ENCODE measurements at regions not wholly inside any gene's neighbourhood (a gene's known extent, or its start where the extent isn't known, plus 50 kb on each side); places are given as distances from the start of the nearest gene placed in this dataset.
A peak's percentile ranks its signal among the peaks of the same experiment; 100 is the strongest.

DNA sequence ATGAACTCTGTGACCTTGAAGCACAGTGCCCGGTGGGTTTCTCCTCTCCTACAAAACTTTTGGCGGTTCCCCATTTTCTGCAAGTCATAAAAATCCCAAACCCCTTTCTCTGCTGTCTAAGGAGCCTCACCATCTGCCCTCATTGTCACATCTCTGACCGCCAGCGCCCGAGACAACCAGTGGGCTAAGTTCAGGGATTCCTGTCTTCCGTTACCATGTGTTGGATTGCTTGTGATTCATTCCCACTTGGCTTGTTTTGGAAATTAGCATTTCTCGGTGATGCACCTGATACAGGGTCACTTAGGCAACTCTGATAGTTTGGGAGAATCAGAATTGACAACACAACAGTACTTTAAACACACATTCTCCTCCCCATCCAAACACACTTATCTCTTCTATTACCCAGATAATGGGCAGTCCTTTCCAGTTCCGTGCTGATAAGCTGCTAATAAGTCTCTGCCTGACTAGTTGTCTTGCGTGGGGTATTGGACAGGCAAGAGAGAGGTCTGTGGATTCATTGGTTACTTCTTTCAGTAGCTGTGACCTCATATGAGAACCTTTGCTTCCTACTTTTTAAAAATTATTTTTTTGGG is 70.0 kb upstream of the KLF4 start:
- Mint-ChIP-seq H3K9me3 (no peaks in the 10 kb centered on the region), H3K27me3 (ENCODE audit: low read depth) (no peaks in the 10 kb centered on the region), H3K4me3 (no peak overlapping the region), H3K27ac (ENCODE audit: unreplicated experiment) (no peak overlapping the region), H3K4me1 (no peaks in the 10 kb centered on the region), H3K36me3 (ENCODE audit: low read depth) (no peaks in the 10 kb centered on the region)
- TF ChIP-seq, protein P1, sequence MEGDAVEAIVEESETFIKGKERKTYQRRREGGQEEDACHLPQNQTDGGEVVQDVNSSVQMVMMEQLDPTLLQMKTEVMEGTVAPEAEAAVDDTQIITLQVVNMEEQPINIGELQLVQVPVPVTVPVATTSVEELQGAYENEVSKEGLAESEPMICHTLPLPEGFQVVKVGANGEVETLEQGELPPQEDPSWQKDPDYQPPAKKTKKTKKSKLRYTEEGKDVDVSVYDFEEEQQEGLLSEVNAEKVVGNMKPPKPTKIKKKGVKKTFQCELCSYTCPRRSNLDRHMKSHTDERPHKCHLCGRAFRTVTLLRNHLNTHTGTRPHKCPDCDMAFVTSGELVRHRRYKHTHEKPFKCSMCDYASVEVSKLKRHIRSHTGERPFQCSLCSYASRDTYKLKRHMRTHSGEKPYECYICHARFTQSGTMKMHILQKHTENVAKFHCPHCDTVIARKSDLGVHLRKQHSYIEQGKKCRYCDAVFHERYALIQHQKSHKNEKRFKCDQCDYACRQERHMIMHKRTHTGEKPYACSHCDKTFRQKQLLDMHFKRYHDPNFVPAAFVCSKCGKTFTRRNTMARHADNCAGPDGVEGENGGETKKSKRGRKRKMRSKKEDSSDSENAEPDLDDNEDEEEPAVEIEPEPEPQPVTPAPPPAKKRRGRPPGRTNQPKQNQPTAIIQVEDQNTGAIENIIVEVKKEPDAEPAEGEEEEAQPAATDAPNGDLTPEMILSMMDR (conservative IDR thresholded peaks at IDR 0.05) = no peak
- no peak for DNase-seq (ENCODE audit: low read depth, low spot score)

DNA sequence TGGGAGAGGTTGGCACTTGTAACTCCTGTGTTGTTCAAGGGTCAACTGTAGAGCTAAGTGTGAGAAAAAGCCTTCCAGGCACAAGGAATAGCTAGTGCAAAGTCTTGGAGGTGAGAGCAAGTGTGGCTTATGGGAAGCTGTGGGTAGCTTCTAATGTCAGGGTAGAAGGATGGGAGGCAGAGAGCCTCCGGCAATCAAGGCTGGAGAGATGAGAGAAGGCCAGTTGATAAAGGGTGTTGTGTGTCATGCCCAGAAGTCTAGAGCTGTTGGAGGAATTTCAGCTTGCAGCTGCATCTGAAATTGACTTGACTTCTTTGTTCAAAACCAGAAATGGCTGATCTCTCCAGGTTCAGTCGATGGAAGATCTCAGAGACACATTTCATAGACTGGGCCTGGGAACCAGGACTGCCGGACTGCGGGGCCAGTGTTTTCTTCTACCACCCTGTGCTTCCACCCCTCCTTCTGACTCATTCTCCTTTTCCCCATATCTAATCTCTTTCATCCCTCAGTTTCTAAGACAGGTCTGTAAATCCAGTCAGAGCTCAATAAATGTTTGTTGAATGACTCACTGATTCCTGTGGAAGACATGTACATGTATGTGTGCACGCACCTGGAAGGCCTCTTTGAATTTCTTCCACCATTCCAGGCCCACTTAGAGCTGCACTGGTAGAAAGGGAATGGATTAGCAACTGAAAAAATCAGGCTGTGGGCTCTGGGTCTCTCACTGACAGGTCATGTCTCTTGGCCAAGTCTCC is 67.8 kb upstream of the KLF4 start:
- TF ChIP-seq, protein P1 (conservative IDR thresholded peaks at IDR 0.05) = no peak
- H3K36me3 Mint-ChIP-seq (ENCODE audit: low read depth) = no peaks in the 10 kb centered on the region
- no peaks in the 10 kb centered on the region for H3K9me3 Mint-ChIP-seq
- no peak overlapping the region for H3K27ac Mint-ChIP-seq (ENCODE audit: unreplicated experiment)
- H3K4me3 Mint-ChIP-seq = no peak overlapping the region
- H3K27me3 Mint-ChIP-seq (ENCODE audit: low read depth) = no peaks in the 10 kb centered on the region
- no peaks in the 10 kb centered on the region for H3K4me1 Mint-ChIP-seq
- DNase-seq (ENCODE audit: low read depth, low spot score) = no peak

DNA sequence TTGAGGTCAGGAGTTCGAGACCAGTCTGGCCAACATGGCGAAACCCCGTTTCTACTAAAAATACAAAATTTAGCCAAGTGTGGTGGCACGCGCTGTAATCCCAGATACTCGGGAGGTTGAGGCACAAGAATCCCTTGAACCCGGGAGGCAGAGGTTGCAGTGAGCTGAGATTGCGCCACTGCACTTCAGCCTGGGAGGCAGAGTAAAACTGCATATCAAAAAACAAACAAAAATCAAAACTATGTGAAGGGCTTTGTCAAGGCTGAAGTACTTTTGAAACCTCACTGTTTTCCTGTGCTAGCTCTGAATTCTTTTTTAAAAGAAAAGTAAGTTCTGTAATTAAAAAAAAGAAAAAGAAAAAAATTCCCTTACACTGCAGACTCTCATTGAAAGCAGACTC is 65.1 kb upstream of the KLF4 start:
- no peaks in the 10 kb centered on the region for H3K4me1 Mint-ChIP-seq
- TF ChIP-seq, protein P1 (conservative IDR thresholded peaks at IDR 0.05) = no peak
- no peak for DNase-seq (ENCODE audit: low read depth, low spot score)
- H3K27me3 Mint-ChIP-seq (ENCODE audit: low read depth) = no peaks in the 10 kb centered on the region
- H3K27ac Mint-ChIP-seq (ENCODE audit: unreplicated experiment) = no peak overlapping the region
- H3K4me3 Mint-ChIP-seq = no peak overlapping the region
- H3K9me3 Mint-ChIP-seq = no peaks in the 10 kb centered on the region
- no peaks in the 10 kb centered on the region for H3K36me3 Mint-ChIP-seq (ENCODE audit: low read depth)

DNA sequence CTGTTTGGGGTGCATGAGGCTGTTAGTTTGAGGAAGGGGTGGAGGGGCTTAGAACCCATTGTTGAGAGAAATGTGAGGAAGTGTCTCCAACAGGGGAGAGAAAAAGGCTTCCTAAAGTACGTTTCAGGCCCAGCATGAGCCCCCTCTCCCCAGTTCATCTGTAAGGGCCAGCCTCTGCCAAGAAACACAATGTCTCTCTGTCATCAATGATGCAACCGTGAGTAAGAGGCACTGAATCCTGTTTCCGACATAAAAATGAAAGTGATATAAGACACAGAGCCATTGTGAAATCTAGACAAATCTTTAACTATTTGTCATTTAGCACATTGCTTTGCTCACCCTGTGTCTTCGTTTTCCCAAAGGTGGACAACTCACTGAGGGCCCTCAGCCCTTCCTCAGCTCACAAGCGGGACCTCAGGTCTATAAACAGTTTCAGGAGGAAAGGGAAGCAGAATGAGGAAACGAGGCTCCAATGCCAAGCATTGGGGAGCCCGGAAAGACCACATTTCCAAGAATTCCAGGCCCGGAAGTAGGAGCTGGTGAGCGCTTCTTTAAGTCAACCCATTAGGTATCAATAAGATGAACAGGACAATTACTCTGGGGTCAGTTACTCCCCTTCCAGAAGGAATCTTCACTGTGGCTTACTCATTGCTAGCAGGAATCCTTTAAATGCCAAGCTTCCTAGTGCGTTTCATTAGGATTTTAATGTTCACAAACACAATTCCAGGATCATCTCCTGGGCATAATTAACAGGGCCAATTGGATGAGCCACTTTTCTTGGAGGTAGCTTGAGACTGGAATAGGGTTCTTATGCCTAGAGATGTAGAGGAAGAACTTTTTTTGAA is 59.0 kb upstream of the KLF4 start:
- Mint-ChIP-seq H3K9me3 (no peaks in the 10 kb centered on the region), H3K4me3 (no peak overlapping the region), H3K27ac (ENCODE audit: unreplicated experiment) (peak overlapping the region; percentile 71), H3K27me3 (ENCODE audit: low read depth) (no peaks in the 10 kb centered on the region), H3K36me3 (ENCODE audit: low read depth) (no peaks in the 10 kb centered on the region), H3K4me1 (peaks cover 5% of the 10 kb centered on the region)
- TF ChIP-seq, protein P1 (conservative IDR thresholded peaks at IDR 0.05) = no peak
- DNase-seq (ENCODE audit: low read depth, low spot score) = no peak

DNA sequence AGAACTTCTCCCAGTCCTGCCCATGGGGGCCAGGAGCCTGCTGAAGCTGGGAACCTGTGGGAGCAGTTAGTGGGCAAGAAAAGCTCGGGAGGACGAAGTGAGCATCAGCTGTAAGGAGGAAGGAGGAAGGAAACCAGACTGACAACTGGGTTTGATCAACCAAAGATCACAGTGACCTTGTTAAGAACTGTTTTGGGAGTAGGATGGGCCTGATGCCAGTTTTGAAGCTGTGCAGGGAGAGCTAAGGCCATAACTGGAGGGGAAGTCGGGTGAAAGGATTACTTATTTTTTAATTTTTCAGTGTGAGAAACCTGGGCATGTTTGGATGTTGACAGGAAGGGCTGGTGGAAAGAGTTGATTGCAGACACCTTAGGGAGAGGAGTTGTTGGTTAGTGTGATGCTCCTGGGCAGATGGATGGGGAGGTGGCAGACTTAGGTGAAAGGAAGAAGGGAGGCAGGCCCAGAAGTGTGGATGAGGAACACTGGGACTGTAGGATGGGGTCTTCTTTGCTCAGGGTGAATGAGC is 58.3 kb upstream of the KLF4 start:
- TF ChIP-seq, protein P1 (conservative IDR thresholded peaks at IDR 0.05) = no peak
- Mint-ChIP-seq H3K36me3 (ENCODE audit: low read depth) (no peaks in the 10 kb centered on the region), H3K27me3 (ENCODE audit: low read depth) (no peaks in the 10 kb centered on the region), H3K9me3 (no peaks in the 10 kb centered on the region), H3K4me1 (peaks cover 5% of the 10 kb centered on the region), H3K4me3 (no peak overlapping the region), H3K27ac (ENCODE audit: unreplicated experiment) (peak overlapping the region; percentile 25)
- DNase-seq (ENCODE audit: low read depth, low spot score) = no peak

Measured in neural crest cell (in vitro differentiated cells).